Left kidney (tissue), 1 donor: ENCODE measurements at regions not wholly inside any gene's neighbourhood (a gene's known extent, or its start where the extent isn't known, plus 50 kb on each side); places are given as distances from the start of the nearest gene placed in this dataset.
"Not testable (repeated sequence)": the region's sequence is repeated elsewhere in the genome, so short reads cannot be mapped to it uniquely, and the experiment has no call there.

ENCODE experiments used
- DNase-seq: peaks from one replicate; pipeline ENCODE4 v3.0.0-alpha.2; 2013

DNA sequence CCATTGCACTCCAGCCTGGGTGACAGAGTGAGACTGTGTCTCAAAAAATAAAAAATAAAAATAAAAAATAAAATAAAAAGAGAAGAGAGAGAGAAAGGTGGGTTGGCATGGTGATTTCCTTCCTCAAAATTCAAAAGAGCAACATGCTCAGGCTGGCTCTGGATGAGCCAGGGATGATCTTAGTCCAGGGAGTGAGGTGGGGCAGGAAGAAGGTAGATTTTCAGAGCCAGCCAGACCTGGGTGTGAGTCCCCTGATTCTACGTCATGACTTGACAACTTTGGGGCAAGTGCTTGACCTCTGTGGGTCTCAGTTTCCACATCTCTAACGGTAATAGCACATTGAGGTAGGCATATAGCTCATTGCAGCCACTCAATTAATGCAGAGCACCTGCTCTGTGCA is 109.4 kb upstream of the CTBP2 start:
- DNase-seq: no peak

DNA sequence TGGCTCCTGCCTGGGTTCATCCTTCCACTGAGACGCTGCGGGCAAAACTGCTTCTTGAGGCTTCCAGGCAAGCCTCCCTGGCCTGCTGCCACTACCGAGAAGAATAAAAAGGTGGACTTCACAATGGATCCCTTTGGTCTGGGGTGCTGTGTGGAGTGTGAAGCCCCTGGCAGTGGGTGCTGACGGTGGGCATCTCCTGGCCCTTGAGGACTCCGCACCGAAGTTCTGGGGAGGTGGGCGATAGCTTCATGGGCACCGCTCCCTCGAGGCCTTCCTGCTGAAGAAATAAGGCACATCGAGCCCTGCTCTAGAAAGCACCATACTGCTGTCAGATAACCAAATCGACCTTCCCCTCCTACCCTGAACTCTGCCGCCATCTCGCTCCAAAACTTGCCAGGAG is 106.6 kb upstream of the CTBP2 start:
- DNase-seq: no peak

DNA sequence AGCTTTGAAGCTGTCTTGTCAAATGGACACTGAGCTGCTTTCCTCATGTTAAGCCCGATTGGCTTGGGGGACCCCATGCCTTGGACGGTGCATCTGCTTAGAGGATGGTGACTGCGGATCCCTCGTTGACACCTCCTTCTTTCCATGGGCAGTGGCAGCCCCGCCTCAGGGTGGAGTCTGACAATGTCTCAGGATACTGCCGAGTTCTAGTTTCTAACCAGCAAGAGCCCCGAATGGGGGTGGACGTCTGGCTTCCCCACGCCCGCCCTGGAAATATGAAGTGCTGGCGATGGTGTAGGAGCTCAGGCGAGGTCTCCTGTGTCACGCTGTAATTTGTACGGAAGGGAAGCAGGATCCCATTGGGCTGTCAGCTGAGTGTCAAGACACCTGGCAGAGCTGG is 106.2 kb upstream of the CTBP2 start:
- DNase-seq: no peak

DNA sequence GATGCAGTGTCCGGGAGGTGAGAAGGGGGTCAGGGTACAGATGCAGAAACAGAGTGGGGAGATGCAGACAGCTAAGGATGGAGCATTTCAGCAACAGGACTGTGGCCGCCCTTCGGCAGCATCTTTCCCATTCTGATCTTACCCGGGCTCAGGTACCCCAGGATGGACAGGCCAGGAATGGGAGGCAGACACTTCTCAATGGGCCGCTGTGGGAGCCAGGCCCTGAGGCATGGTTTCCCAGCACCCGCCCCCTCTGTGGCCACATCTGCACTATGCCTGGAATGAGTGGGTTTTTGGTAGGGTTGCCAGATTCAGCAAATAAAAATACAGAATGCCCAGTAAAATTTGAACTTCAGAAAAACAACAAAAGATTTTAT is 105.2 kb upstream of the CTBP2 start:
- no peak for DNase-seq

DNA sequence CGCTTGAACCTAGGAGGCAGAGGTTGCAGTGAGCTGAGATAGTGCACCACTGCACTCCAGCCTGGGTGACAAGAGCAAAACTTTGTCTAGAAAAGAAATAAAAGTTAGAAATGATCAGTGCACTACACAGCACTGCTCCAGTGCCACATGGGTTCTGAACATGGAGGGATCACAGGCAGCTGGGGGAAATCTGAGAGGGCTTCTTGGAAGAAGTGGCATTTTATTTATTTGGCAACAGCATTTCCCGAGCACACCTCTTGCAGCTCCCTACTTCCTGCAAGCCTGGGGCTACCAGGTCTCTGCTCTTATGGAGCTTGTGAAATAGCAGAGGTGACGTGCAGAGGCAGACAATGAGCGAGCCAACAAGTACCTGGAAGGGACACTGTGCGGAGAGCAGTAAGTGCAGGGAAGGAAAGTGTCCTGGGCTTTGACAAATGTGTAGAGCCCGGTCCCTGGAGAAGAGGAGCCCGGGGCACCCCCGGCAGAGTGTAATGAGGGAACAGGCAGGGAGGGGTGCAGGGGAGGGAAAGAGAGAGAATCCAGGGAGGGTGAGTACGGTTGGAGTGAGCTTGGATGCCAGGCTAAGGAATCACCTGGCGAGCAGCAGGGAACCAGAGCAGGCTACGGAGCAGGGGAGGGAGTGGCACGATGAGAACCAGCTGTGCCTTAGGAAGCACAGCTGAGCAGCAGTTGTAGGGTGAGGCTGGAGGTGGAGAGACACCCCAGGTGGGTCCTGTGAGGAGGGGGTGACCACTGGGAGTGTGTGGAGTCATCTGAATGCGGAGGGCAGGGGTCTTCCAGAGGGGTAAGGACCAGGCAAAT is 104.6 kb upstream of the CTBP2 start:
- no peak for DNase-seq

DNA sequence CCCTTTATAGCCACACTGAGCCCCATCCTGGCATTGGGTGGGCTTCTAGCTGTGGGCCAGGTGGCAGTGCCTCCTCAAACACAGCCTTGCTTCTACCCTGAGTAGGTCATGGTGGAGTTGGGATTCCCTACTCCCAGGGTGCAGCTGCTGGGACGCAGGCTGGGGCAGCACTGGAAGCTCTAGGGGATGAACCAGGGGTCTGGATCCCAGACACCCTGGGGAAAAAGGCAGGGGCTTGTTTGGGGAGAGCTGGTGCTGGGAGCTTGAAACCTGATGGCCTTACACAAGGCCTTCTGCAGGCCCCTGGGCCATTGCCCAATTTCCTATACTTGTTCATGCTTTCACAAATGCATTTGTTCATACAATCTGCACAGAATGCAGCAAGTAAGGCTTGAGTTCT is 103.7 kb upstream of the CTBP2 start:
- DNase-seq: no peak

DNA sequence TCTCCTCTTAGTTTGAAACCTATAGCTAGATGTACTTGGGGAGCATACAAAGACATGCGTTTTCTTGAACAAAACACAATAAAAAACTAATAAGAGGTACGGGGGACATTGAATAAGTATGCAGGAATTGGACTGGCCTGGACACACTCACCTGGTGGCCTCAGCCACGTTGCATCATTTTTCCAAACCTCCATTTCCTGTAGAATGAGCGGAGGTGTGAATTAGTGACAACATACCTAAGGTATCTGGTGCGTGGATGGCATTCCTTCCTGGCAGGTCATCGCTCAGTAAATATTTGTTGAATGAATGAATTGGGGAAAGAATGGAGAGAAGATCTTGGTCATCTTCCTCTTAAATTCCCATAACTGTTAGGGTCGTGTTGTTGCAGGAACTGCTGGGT is 103.2 kb upstream of the CTBP2 start:
- no peak for DNase-seq

DNA sequence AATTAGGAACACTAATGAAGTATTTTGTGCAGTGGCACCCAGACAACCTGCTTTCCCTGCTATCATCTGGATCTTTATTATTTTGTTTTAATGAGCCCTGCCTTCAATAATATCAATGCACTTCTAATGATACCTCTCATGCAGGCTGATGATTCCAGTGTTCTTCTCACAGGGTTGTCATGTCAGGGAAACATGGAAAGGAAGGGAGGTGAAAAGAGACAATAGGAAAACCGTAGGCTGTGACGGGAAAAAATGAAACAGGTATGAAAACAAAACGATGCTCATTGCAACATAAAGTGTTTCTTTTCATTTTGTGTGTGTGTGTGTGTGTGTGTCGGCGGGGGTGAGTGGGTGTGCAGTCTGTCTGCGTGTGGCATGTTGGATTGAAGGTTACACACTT is 102.6 kb upstream of the CTBP2 start:
- no peak for DNase-seq

DNA sequence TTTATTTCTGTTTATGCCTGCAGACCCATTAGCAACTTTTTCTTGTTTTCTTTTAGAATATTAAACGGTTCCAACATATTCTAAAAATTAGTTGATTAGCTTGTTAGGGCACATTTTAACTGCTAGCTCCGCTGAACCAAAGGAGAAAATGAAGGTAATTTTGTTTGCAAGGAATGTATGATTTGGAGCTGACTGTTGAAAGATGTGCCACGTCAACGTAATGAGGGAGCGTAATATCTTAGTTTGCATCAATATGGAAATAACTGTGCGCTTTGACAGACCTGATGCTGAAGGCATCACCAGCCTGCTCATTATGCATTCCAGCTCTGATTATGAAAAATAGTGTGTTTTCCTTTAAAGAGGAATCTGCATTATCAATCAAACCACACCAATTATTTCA is 102.0 kb upstream of the CTBP2 start:
- DNase-seq: no peak

DNA sequence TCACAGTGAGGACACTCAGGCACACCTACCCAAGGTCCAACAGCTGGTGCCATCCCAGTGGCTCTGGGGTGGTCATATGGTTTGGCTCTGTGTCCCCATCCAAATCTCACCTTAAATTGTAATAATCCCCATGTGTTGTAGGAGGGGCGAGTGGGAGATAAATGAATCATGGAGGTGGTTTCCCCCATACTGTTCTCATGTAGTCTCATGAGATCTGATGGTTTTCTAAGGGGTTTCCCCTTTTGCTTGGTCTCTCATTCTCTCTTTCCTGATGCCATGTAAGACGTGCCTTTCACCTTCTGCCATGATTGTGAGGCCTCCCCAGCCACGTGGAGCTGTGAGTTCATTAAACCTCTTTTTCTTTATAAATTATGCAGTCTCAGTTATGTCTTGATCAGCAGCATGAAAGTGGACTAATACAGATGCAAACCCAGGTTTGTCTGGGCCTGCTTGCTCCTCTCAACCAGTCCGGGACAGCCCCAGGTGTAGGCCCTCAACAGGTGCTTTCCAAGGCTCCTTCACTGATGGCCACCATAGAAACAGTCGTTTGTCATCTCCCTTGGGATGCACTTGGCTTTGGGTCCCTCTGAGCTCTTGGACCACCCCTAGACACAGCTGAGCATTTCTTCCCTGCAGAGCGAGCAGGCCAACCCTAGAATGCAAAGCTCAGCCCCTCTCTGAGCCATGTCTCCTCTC is 101.3 kb upstream of the CTBP2 start:
- DNase-seq: no peak

DNA sequence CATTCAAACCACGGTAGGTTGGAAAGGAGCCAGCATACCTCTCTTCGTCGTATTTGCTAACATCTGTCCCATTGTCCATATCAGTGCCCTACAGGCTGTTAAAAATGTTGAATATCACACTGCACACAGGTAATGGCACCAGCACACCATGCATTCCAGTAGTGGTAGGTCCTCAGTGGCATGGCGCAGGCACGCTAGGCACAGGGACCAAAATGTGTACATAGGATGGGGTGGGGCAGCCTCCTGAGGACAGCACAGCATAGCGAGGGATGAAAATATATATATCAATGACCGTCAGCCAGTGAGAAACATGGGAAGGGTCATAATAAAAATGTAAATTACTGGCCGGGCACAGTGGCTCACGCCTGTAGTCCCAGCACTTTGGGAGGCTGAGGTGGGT is 99.9 kb upstream of the CTBP2 start:
- no peak for DNase-seq

DNA sequence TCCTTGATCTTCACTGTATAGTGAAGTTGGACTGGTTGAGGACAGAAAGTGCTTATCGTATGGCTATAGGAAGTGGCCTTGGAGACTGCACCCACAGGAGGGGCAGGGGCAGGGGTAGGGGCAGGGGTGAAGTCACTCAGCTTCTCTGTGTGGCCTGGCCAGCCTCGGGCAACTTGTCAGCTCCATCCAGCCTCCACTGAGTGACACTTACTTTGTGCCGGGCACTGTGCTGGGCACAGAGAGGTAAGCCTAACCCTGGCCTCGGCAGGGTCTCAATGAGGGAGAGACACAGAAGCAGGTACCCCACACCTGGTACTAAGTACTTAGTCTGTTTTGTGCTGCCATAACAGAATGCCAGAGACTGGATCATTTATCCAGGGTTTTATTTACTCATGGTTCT is 99.3 kb upstream of the CTBP2 start:
- no peak for DNase-seq

DNA sequence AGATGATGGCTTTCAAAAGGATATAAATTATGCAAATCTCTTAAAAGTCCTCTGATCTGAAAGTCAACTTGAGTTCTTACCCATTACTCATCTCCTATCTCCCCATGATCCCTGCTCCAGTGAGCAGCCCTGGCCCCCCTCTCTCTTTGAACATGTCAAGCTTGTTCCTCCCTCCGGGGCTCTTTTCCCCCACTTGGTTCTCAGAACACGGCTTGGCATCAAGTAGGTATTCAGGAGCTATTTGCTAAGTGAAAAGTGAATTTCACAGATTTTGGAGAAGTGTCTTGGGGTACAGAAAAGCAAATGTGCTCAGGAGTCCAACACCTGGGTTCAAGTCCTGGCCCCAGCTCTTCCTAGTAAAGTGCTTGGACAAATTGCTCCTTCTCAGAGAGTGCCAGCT is 98.3 kb upstream of the CTBP2 start:
- DNase-seq: no peak

DNA sequence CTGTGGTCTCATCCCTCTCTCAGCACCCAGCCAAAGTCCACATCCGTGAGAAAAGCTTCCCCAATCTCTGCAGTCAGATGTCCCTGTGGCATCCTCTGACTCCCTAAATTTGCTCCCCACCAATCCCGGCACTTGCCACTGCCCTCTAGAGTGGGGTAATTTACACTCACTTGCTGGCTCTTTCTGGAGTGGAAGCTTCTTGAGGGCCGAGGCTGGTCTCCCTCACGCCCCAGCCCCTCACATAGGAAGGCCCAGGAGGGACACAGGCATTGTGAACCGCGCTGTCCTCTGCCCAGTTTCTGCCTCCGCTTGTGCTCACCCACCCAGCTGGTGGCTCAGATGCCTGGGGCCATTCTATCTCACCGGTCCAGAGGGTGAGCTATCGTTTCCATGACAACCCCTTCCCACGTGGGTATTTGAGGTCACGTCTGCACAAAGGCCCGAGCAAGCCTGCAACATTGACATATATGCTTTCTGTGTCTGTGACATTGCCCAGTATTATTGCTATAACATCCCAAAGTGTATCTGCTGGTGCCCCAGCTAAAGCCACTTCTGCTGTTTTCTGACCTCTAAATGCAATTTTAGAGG is 97.3 kb upstream of the CTBP2 start:
- DNase-seq: no peak

DNA sequence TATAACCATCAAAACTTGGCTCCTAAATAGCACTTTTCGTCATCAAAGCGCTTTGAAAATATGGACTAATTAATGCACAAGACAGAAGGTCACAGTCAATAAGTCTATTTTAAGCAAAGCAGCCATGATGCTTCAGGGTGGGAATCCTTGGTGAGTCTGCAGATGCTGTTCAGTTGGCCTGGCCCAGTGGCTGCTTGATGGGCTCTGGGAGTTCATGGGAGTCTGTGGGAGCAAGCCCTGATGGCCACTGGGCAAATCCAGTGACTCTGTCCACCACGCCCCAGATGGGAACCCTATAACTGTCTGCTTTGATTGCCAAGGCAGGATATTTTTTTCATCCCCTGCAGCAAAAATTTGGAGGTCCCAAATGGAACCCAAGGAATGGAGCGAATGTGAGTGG is 95.7 kb upstream of the CTBP2 start:
- DNase-seq: no peak

DNA sequence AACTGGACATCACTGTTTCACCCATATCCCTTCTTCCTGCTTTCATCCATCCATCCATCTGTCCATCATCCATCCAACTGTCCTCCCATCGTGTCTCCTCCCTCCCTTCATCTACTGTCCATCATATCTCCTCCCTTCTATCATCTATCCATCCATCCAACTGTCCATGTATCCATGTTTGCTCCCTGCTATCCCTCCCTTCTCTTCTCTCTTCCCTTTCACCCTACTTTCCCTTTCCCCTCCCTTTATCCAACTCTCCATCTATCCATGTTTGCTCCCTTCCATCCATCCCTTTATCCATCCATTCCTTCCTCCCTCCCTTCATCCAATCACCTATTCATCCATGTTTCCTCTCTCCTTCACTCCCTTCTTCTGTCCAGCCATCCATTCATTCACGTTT is 92.6 kb upstream of the CTBP2 start:
- no peak for DNase-seq

DNA sequence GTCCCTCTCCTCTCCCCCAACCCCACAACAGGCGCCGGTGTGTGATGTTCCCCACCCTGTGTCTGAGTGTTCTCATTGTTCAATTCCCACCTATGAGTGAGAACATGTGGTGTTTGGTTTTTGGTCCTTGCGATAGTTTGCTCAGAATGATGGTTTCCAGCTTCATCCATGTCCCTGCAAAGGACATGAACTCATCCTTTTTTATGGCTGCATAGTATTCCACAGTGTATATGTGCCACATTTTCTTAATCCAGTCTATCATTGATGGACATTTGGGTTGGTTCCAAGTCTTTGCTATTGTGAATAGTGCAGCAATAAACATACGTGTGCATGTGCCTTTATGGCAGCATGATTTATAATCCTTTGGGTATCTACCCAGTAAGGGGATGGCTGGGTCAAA is 90.5 kb upstream of the CTBP2 start:
- not testable (repeated sequence) for DNase-seq

DNA sequence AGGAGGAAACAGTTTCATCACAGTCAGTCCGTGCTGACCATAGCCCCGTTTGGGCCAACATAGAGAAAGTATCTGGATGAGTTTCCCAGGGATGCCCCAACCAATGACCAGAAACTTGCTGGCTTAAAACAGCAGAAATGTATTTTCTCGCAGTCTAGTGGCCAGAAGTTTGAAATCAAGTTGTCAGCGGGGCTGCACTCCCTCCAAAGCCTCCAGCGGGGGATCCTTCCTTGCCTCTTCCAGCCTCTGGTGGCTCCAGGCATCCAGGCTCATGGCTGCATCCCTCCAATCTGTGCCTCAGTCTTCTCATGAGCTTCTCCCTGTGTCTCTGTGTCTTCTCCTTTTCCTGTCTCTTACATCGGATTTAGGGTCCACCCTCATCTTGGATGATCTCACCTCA is 89.6 kb upstream of the CTBP2 start:
- DNase-seq: no peak

DNA sequence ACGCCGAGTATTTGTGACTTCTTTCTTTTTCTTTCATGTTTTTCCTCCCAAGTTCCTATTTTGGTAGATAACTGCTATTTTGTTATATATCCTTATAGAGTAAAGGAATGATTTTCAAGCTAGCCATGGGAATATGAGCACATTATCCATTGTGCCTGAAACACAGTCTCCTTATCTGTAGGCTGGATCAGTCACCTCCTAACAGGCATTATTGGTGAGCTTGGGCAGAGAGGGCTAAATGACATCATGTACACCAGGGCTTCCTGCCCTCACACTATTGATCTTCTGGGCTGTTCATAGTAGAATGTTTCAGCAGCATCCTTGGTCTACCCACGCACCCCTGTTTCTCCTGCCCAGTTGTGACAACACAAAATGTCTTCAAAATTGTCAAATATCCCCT is 88.1 kb upstream of the CTBP2 start:
- no peak for DNase-seq

DNA sequence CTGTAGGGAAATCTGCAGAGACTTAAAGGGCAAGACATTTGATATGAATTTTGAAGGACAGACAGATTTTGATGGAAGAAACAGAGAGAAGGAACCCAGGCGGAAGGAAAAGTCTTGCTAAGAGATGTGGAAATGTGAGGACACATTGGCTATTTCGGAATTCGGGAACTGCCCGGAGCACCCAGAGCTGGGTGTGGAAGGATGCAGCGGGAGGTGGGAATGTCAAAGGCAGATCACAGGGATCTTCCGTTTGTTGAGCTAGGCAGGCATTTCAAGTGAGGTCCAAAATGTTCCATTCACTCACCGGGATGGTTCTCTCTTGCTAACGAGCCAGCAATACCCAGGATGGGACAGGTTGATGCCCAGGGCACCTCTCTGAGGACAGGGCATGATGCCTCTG is 87.2 kb upstream of the CTBP2 start:
- DNase-seq: no peak

DNA sequence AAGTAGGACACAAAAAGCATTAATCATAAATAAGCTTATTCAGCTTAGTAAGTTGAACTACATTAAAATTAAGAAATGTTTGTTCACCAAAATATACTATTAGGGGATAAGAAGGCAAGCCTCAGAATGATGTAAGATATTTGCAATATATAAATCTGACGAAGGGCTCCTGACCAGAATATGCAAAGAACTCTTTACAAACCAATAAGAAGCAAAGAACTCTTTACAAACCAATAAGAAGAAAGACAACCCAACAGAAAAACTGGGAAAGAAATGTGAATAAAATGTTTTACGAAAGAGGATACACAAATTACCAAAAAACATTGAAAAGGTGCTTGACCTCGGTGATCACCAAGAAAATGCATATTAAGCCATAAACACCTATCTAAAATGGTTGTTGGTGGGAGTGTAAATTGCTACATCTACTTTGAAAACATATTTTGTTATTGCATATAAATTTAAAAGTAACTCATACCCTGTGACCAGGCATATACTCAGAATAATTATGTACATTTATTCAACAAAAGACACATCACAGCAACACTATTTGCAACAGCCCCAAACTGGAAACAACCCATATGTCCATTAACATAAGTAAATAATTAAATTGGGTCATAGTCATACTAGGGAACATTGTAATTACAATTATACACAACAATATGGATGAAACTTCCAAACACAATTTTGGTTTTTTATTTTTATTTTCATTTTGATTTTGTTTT is 83.3 kb upstream of the CTBP2 start:
- no peak for DNase-seq

DNA sequence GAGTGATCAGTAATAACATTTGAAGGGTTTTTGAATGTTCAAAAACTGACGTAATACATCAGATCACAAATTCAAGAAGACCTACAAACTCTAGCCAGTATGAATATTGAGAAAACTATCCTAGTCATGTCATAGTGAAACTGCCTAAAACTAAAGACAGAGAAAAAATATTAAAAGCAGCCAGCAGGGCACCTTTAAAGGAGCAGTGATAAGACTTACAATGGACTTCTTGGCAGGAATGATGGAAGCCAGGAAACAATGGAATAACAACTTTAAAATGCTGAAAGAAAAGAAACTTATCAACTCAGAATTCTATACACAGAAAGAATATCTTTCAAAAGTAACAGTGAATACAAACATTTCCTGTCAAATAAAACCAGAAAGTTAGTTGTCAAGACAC is 78.3 kb upstream of the CTBP2 start:
- DNase-seq: no peak

DNA sequence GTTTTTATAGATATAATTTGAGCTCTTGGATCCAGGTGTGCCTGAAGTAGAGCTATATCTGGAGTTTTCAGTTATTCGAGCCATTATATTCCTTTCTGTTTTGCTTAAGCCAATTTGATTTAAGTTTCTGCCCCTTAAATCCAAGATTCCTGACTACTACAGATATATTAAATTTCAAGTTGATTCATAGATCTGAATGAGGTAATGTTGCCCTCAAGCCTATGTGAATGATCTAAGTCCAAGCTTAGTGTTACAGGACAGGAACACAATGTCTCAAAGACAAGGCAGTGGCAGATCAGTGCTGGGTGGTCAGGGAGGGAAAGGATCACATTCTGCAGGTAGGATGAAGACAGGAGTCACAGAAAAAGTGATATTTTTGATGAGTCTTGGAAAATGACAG is 75.7 kb upstream of the CTBP2 start:
- no peak for DNase-seq
